Activated naive CD8-positive, alpha-beta T cell treated with anti-CD3 and anti-CD28 coated beads, Interleukin-2, amount 10 ng/mL, durations not matched to agents 7 days and 5 days (primary cell): ENCODE measurements at regions not wholly inside any gene's neighbourhood (a gene's known extent, or its start where the extent isn't known, plus 50 kb on each side); places are given as distances from the start of the nearest gene placed in this dataset.
A peak's percentile ranks its signal among the peaks of the same experiment; 100 is the strongest.

ENCODE experiments used
- ATAC-seq: fragments of 150-1000 bp; cut with Tn5 transposase; one replicate; pipeline ENCODE4 v1.10.0; 2021; ENCODE audit warnings: low read depth, moderate library complexity
- POLR2A ChIA-PET: fragments of 350-600 bp; sonication (Branson Sonifier 250); formaldehyde crosslinking; loops from one replicate; lab custom pipeline; 2021; ENCODE audit warnings: antibody characterized with exemption; lab: Charles Lee
- DNase-seq: peaks from one replicate; pipeline ENCODE4 v3.0.0; 2021
- H3K27ac Mint-ChIP-seq: one replicate; pipeline ENCODE4 v1.8.0; 2022; ENCODE audit warnings: mild to moderate bottlenecking, mixed read lengths
- H3K27me3 Mint-ChIP-seq: one replicate; pipeline ENCODE4 v1.8.0; 2022; ENCODE audit warnings: mild to moderate bottlenecking, moderate library complexity, mixed read lengths
- H3K36me3 Mint-ChIP-seq: one replicate; pipeline ENCODE4 v1.8.0; 2021; ENCODE audit warnings: mild to moderate bottlenecking, mixed read lengths
- H3K4me1 Mint-ChIP-seq: one replicate; pipeline ENCODE4 v1.8.0; 2021; ENCODE audit warnings: mixed read lengths
- H3K4me3 Mint-ChIP-seq: one replicate; pipeline ENCODE4 v1.8.0; 2022; ENCODE audit warnings: mild to moderate bottlenecking, moderate library complexity, mixed read lengths
- H3K9me3 Mint-ChIP-seq: one replicate; pipeline ENCODE4 v1.8.0; 2021; ENCODE audit warnings: mixed read lengths

GRCh38 chr9:89748831-89749499, 144.2 kb downstream of the GADD45G start:
- H3K27ac Mint-ChIP-seq, result peak overlapping the region; percentile 52
- H3K36me3 Mint-ChIP-seq, result peaks cover 5% of the 10 kb centered on the region
- peaks cover 39% of the 10 kb centered on the region for H3K4me1 Mint-ChIP-seq
- H3K9me3 Mint-ChIP-seq, result no peaks in the 10 kb centered on the region
- H3K4me3 Mint-ChIP-seq, result peak overlapping the region; percentile 39
- DNase-seq, result no peak
- POLR2A ChIA-PET, result interaction anchor here (1.5 kb wide), 1 partner anchor 144 kb away, joined by 3 read pairs; the partner anchor contains the start of gene GADD45G
- no peaks in the 10 kb centered on the region for H3K27me3 Mint-ChIP-seq
- ATAC-seq, result no peak

- POLR2A ChIA-PET, result interaction anchor here (0.7 to 1.5 kb wide), 3 partner anchors 35 to 145 kb away, joined by 3 to 5 read pairs (median 3); partner anchors contain the start of gene GADD45G
- DNase-seq, result no peak
- Mint-ChIP-seq H3K9me3 (no peaks in the 10 kb centered on the region), H3K27ac (peak overlapping the region; percentile 52), H3K27me3 (no peaks in the 10 kb centered on the region), H3K4me3 (peak overlapping the region; percentile 39), H3K36me3 (peaks cover 5% of the 10 kb centered on the region), H3K4me1 (peaks cover 33% of the 10 kb centered on the region)
- ATAC-seq, result no peak
Observed at GRCh38 chr9:89749500-89750116, 144.8 kb downstream of the GADD45G start.

- no peaks in the 10 kb centered on the region for H3K9me3 Mint-ChIP-seq
- POLR2A ChIA-PET, result interaction anchor here (0.7 to 0.8 kb wide), 2 partner anchors 35 to 61 kb away, joined by 3 to 5 read pairs; no protein-coding TSS in a partner anchor
- H3K36me3 Mint-ChIP-seq, result peaks cover 5% of the 10 kb centered on the region
- H3K27ac Mint-ChIP-seq, result peak overlapping the region; percentile 17
- DNase-seq (no peak), ATAC-seq (no peak)
- H3K4me3 Mint-ChIP-seq, result no peak overlapping the region
- no peaks in the 10 kb centered on the region for H3K27me3 Mint-ChIP-seq
- H3K4me1 Mint-ChIP-seq, result peaks cover 30% of the 10 kb centered on the region
Observed at GRCh38 chr9:89750117-89750791, 145.4 kb downstream of the GADD45G start.

- ATAC-seq, result no peak
Observed at GRCh38 chr9:89751079-89751825, 146.4 kb downstream of the GADD45G start.

GRCh38 chr9:89752154-89752553, 147.3 kb downstream of the GADD45G start:
- peaks cover 5% of the 10 kb centered on the region for H3K36me3 Mint-ChIP-seq
- H3K4me3 Mint-ChIP-seq, result no peak overlapping the region
- POLR2A ChIA-PET, result no interaction called here
- H3K27me3 Mint-ChIP-seq, result no peaks in the 10 kb centered on the region
- H3K4me1 Mint-ChIP-seq, result peaks cover 27% of the 10 kb centered on the region
- no peak overlapping the region for H3K27ac Mint-ChIP-seq
- no peak for ATAC-seq
- no peak for DNase-seq
- no peaks in the 10 kb centered on the region for H3K9me3 Mint-ChIP-seq

More at GRCh38 chr9:89751079-89751825, 146.4 kb downstream of the GADD45G start:
- POLR2A ChIA-PET, result no interaction called here
- no peaks in the 10 kb centered on the region for H3K27me3 Mint-ChIP-seq
- peaks cover 5% of the 10 kb centered on the region for H3K36me3 Mint-ChIP-seq
- H3K4me3 Mint-ChIP-seq, result no peak overlapping the region
- no peak for DNase-seq
- H3K9me3 Mint-ChIP-seq, result no peaks in the 10 kb centered on the region
- no peak overlapping the region for H3K27ac Mint-ChIP-seq
- peaks cover 27% of the 10 kb centered on the region for H3K4me1 Mint-ChIP-seq

- Mint-ChIP-seq H3K27me3 (no peaks in the 10 kb centered on the region), H3K9me3 (no peaks in the 10 kb centered on the region), H3K4me1 (peaks cover 18% of the 10 kb centered on the region), H3K36me3 (peaks cover 5% of the 10 kb centered on the region), H3K27ac (no peak overlapping the region), H3K4me3 (no peak overlapping the region)
- POLR2A ChIA-PET, result interaction anchor here (1.7 kb wide), 1 partner anchor 10 kb away, joined by 6 read pairs; no protein-coding TSS in a partner anchor
- no peak for DNase-seq
- no peak for ATAC-seq
Observed at GRCh38 chr9:89753472-89754055, 148.8 kb downstream of the GADD45G start.

- Mint-ChIP-seq H3K4me3 (no peak overlapping the region), H3K27ac (no peak overlapping the region), H3K36me3 (peaks cover 5% of the 10 kb centered on the region), H3K9me3 (no peaks in the 10 kb centered on the region), H3K27me3 (no peaks in the 10 kb centered on the region), H3K4me1 (peaks cover 13% of the 10 kb centered on the region)
- ATAC-seq (no peak), DNase-seq (no peak)
- POLR2A ChIA-PET, result interaction anchor here (0.6 to 1.7 kb wide), 2 partner anchors 11 to 40 kb away, joined by 4 to 6 read pairs; no protein-coding TSS in a partner anchor
Observed at GRCh38 chr9:89754193-89754592, 149.4 kb downstream of the GADD45G start.

GRCh38 chr9:89755821-89756220, 151.0 kb downstream of the GADD45G start:
- no peaks in the 10 kb centered on the region for H3K9me3 Mint-ChIP-seq
- no peak overlapping the region for H3K4me3 Mint-ChIP-seq
- POLR2A ChIA-PET, result no interaction called here
- H3K27me3 Mint-ChIP-seq, result peaks cover 5% of the 10 kb centered on the region
- H3K27ac Mint-ChIP-seq, result no peak overlapping the region
- DNase-seq (no peak), ATAC-seq (no peak)
- H3K4me1 Mint-ChIP-seq, result peaks cover 3% of the 10 kb centered on the region
- H3K36me3 Mint-ChIP-seq, result no peaks in the 10 kb centered on the region

GRCh38 chr9:89756891-89757537, 152.2 kb downstream of the GADD45G start:
- Mint-ChIP-seq H3K9me3 (no peaks in the 10 kb centered on the region), H3K27me3 (peaks cover 7% of the 10 kb centered on the region), H3K27ac (no peak overlapping the region), H3K4me1 (peaks cover 1% of the 10 kb centered on the region), H3K36me3 (no peaks in the 10 kb centered on the region), H3K4me3 (no peak overlapping the region)
- POLR2A ChIA-PET, result interaction anchor here (1.2 kb wide), 1 partner anchor 13 kb away, joined by 3 read pairs; no protein-coding TSS in a partner anchor
- no peak for DNase-seq
- no peak for ATAC-seq

GRCh38 chr9:89757776-89758528, 153.1 kb downstream of the GADD45G start:
- Mint-ChIP-seq H3K4me1 (no peaks in the 10 kb centered on the region), H3K36me3 (no peaks in the 10 kb centered on the region), H3K27me3 (peaks cover 7% of the 10 kb centered on the region), H3K9me3 (no peaks in the 10 kb centered on the region), H3K27ac (no peak overlapping the region), H3K4me3 (no peak overlapping the region)
- DNase-seq (no peak), ATAC-seq (no peak)
- POLR2A ChIA-PET, result interaction anchor here (1.2 kb wide), 1 partner anchor 14 kb away, joined by 3 read pairs; no protein-coding TSS in a partner anchor

GRCh38 chr9:89759572-89759971, 154.8 kb downstream of the GADD45G start:
- Mint-ChIP-seq H3K27ac (no peak overlapping the region), H3K36me3 (peaks cover 2% of the 10 kb centered on the region), H3K9me3 (no peaks in the 10 kb centered on the region), H3K27me3 (peaks cover 12% of the 10 kb centered on the region), H3K4me3 (no peak overlapping the region), H3K4me1 (no peaks in the 10 kb centered on the region)
- no peak for DNase-seq
- no peak for ATAC-seq
- POLR2A ChIA-PET, result no interaction called here

- Mint-ChIP-seq H3K4me1 (no peaks in the 10 kb centered on the region), H3K9me3 (no peaks in the 10 kb centered on the region), H3K36me3 (peaks cover 2% of the 10 kb centered on the region), H3K4me3 (no peak overlapping the region), H3K27ac (no peak overlapping the region), H3K27me3 (peaks cover 12% of the 10 kb centered on the region)
- POLR2A ChIA-PET, result no interaction called here
- ATAC-seq, result no peak
- no peak for DNase-seq
Observed at GRCh38 chr9:89760123-89760522, 155.3 kb downstream of the GADD45G start.
